ENCODE measurements at regions not wholly inside any gene's neighbourhood (a gene's known extent, or its start where the extent isn't known, plus 50 kb on each side); places are given as distances from the start of the nearest gene placed in this dataset.

GRCh38 chr6:165936096-165936495, 231.6 kb downstream of the TBXT start:
- TF ChIP-seq SP1 (CRISPR knock-in tag; conservative IDR thresholded peaks at IDR 0.05) (no peak), CTCF (IDR thresholded peaks at IDR 0.05) (no peak), STAT6 (CRISPR knock-in tag; conservative IDR thresholded peaks at IDR 0.05; ENCODE audit: low read depth) (no peak), E2F1 (CRISPR knock-in tag; IDR thresholded peaks at IDR 0.05) (no peak), E2F4 (CRISPR knock-in tag; IDR thresholded peaks at IDR 0.05; ENCODE audit: borderline replicate concordance, low read depth) (no peak), RELA (CRISPR knock-in tag; IDR thresholded peaks at IDR 0.05; ENCODE audit: borderline replicate concordance) (no peak), MLX (CRISPR knock-in tag; IDR thresholded peaks at IDR 0.05) (no peak), ETV6 (CRISPR knock-in tag; IDR thresholded peaks at IDR 0.05) (no peak), NR2C2 (CRISPR knock-in tag; IDR thresholded peaks at IDR 0.05) (no peak), JUN (CRISPR knock-in tag; IDR thresholded peaks at IDR 0.05) (no peak), ATF2 (CRISPR knock-in tag; IDR thresholded peaks at IDR 0.05; ENCODE audit: borderline replicate concordance, low read depth) (no peak)
